Choroid plexus epithelial cell (primary cell): ENCODE measurements at regions not wholly inside any gene's neighbourhood (a gene's known extent, or its start where the extent isn't known, plus 50 kb on each side); places are given as distances from the start of the nearest gene placed in this dataset.
A peak's percentile ranks its signal among the peaks of the same experiment; 100 is the strongest.

Experiments used
- DNase-seq: peaks from one replicate; pipeline ENCODE4 v3.0.0-alpha.2; 2010; ENCODE audit warnings: low read depth
- H3K4me3 ChIP-seq: 2 replicates; pipeline ENCODE4 v1.5.1; 2011; ENCODE audit warnings: low read depth, mild to moderate bottlenecking, control low read depth, low read length, moderate library complexity
- CTCF ChIP-seq: conservative IDR thresholded peaks from 2 replicates; pipeline ENCODE4 v1.5.1; 2011; ENCODE audit warnings: low read depth, mild to moderate bottlenecking, control low read depth, inconsistent platforms, low read length, moderate library complexity

GRCh38 chr10:21293518-21294356 lies 231.7 kb downstream of the SKIDA1 start:
- peak; percentile 67 for DNase-seq

GRCh38 chr10:21292763-21293517 lies 232.5 kb downstream of the SKIDA1 start:
- no peak for TF ChIP-seq CTCF
- DNase-seq = peak; percentile 99
- H3K4me3 ChIP-seq = peak overlapping the region; percentile 35

More at GRCh38 chr10:21293518-21294356, 231.7 kb downstream of the SKIDA1 start:
- no peak for TF ChIP-seq CTCF
- H3K4me3 ChIP-seq = peak overlapping the region; percentile 35

GRCh38 chr10:21290499-21291160 lies 234.9 kb downstream of the SKIDA1 start:
- TF ChIP-seq CTCF = no peak
- H3K4me3 ChIP-seq = no peak overlapping the region
- no peak for DNase-seq

- H3K4me3 ChIP-seq = no peak overlapping the region
- TF ChIP-seq CTCF = no peak
- no peak for DNase-seq
Measured at GRCh38 chr10:21289961-21290360, 235.5 kb downstream of the SKIDA1 start.

- no peak for TF ChIP-seq CTCF
- DNase-seq = no peak
- no peak overlapping the region for H3K4me3 ChIP-seq
Measured at GRCh38 chr10:21289271-21289670, 236.2 kb downstream of the SKIDA1 start.

- DNase-seq = no peak
- H3K4me3 ChIP-seq = no peak overlapping the region
- TF ChIP-seq CTCF = no peak
Measured at GRCh38 chr10:21285742-21286331, 239.6 kb downstream of the SKIDA1 start.
